GM18502 (cell line): ENCODE measurements at regions not wholly inside any gene's neighbourhood (a gene's known extent, or its start where the extent isn't known, plus 50 kb on each side); places are given as distances from the start of the nearest gene placed in this dataset.

Experiments
- ATAC-seq: cut with Tn5 transposase; IDR thresholded peaks from one replicate; pipeline ENCODE4 v1.9.1; 2021; ENCODE audit warnings: mild to moderate bottlenecking; ENCODE audit not compliant: unreplicated experiment, poor library complexity

- ATAC-seq, result no peak
These were observed 93.8 kb upstream of the IKZF1 start for GRCh38 chr7:50210706-50211115.

DNA sequence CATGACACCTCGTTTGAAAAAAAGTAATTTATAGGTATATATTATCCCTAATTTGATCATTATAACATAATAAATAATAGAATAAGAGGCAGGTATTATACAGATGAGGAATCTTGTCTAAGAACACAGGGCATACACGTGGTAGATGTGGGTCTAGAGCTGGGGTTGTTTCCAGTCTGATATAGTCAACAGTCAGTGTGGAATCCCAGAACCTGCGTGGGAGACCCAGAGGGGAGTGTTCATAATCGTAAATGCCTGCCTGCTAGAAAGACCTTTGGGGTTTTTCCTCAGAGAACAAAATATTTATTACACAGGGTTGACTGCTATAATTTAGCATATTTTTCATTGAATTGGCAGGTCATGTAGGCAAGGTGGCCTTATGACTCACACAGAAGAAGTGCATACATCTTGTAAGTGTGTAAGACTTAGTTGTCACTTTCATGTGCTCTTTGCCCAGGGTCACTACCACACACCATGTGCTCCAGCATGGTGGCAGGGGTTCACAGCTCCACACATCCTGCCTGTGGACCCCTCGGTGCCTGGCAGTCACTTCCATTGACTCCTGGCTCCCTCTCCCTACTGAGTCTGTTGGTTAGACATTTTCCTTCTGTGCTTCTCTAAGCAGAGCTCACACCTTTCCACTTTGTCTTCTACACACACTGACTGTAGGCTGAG lies 94.9 kb upstream of the IKZF1 start:
- no peak for ATAC-seq

- ATAC-seq, result no peak
These were observed 96.0 kb upstream of the IKZF1 start for GRCh38 chr7:50208378-50208982.

GRCh38 chr7:50207686-50208255 lies 96.7 kb upstream of the IKZF1 start:
- ATAC-seq, result no peak

- ATAC-seq, result no peak
These were observed 97.3 kb upstream of the IKZF1 start for GRCh38 chr7:50207251-50207564.

DNA sequence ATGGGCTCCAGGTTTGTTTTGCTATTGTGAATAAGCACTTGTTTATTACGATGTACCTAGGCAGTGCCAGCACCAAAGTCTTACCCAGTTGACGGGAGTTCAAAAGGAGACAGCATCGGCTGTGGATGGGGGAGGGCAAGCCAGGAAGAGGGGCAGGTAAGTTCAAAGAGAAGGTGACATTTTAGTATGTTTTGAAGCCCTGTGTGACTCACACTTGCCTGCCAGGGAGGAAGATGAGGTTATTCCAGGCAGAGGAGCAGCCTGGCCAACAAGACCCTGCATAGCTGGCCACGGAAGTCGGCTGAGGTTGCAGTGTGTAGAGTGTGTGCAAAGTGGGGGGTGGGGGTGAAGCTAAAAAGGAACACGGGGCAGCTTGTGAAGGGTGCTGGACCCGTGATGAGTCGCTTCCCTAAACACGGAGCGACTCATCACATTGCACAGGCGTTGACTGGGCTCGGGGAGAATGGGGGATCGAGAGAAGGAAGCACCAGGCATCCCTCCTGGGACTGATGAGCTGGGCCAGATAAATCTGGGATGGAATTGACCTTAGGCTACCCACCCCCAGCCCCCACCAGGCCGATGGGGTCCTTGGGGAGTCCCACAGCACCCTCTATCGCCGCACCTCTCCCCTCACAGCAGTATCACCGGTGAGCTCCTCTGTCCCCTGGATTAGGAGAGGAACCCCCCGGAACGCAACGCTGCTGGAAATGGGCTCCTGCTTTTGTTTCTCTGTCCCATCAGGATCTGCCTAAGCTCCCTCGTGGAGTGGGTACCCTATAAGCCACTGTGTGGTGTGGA lies 97.9 kb upstream of the IKZF1 start:
- no peak for ATAC-seq

DNA sequence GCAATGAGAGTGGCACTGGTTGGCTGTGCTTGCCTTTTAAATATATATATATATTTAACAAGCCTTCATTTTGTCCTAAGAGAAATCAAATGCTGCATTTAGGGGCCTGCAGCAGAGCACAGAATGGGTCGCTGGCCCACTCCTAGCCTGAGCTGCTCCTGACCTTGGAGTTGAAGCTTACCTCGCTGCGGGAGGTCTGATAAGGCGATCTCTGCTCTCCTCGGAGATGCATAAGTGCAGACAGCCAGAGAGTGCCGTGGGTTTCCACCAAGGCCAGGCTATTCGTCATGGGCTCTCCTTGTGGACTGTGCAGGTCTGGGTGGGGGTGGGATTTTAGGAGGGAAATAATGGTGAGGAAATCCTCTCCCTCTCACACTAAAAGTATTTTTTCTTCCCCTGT lies 99.5 kb upstream of the IKZF1 start:
- peak; percentile 10 for ATAC-seq

DNA sequence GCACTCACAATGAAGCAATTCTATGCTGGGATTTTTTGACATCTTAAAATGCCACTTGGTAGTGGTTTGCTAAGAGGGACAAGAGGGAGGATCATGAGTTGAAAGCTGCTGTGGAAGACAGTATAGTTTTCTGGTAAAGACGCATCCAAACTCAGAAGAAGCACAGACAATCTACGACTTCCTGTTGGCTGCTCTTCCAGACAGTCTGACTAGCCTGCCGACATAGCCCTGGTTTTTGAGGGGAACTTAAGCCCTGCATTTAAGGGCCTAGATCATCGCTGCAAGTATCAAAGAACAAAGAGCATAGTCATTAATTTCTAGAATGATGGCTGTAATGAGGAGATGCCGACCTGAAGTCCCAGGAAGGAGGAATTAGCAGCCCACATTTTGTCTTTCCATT lies 99.9 kb upstream of the IKZF1 start:
- ATAC-seq, result no peak

DNA sequence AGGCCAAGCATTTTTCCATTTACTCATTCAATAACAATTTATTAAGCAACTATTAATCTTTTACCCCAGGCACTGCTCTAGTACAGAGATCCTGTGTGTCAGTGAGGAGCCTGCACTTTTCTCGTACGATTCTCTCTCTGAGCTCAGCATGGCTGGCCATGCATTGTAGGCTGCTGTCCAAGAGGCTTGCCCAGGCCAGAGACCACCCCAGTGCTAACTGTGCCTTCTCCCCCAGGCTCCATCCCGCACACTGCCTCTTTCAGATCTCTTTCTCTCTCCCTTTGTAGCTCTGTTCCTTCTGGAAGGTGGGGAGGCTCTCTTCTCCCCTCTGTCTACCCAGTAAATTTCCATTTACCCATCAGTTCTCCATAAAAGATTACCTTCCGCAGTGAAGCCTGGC lies 101.0 kb upstream of the IKZF1 start:
- ATAC-seq, result no peak

DNA sequence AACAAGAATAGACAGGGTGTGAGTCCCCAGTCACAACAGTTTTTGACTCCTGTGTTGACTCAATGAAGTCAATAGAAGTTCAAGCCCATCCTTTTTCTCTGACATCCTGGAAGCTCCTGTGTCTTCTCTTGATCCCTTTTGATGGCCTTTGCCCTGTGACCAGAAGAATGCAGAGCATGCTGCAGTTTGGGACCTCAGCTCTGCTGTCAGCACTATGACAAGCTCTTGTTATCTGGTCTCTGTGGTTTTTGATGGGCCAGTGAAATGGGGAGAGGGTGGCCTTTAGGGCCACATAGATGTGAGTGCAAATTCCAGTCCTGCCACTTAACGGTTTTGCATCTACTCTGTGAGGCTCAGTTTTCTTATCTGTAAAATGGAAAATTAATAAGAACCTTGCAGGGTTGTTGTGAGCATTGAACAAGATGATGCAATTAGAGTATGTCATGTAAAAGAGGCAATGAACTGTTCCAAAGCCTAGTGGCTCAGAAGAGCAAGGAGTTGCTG lies 102.4 kb upstream of the IKZF1 start:
- ATAC-seq, result no peak

DNA sequence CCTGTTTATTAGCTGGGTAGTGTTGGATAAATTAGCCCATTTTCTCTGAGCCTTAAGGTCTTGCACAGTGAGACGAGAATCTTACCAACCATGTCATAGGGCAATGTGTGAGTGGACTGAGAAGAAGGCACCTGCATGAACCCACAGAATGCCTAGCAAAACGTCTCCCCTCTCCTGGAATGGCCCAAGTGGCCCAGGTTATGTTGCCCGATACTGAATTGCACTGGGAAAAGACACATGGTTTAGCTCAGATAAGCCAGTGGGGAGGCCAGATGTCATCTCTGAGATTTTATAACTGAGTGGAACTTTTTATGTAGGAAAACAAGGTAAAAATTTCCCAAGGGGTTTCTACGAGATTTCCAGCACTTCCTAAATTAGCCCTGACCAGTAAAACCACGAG lies 104.7 kb upstream of the IKZF1 start:
- ATAC-seq, result no peak

DNA sequence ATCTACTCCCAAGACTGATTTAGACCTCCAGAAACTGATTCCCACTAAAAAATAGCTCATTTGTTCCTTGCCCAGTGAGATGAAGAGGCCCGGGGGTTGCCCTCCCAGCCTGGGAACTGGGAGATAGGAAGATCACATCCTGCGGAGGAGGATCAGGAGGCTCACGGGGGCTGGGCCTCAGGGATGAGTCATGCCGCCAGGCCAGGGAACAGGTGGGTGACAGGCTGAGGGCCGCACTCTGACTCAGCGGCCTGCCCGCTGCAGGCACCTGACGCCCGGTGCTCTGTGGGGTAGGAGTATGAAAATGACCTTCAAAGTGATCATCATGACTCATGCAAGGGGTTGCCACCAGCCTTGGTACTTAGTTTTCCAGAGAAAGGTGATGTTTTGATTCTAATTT lies 104.5 kb upstream of the ZPBP start:
- ATAC-seq, result peak; percentile 96

- no peak for ATAC-seq
These were observed 103.7 kb upstream of the ZPBP start for GRCh38 chr7:50196719-50197118.

GRCh38 chr7:50190776-50191175 lies 97.7 kb upstream of the ZPBP start:
- no peak for ATAC-seq

- no peak for ATAC-seq
These were observed 96.3 kb upstream of the ZPBP start for GRCh38 chr7:50189371-50189770.

DNA sequence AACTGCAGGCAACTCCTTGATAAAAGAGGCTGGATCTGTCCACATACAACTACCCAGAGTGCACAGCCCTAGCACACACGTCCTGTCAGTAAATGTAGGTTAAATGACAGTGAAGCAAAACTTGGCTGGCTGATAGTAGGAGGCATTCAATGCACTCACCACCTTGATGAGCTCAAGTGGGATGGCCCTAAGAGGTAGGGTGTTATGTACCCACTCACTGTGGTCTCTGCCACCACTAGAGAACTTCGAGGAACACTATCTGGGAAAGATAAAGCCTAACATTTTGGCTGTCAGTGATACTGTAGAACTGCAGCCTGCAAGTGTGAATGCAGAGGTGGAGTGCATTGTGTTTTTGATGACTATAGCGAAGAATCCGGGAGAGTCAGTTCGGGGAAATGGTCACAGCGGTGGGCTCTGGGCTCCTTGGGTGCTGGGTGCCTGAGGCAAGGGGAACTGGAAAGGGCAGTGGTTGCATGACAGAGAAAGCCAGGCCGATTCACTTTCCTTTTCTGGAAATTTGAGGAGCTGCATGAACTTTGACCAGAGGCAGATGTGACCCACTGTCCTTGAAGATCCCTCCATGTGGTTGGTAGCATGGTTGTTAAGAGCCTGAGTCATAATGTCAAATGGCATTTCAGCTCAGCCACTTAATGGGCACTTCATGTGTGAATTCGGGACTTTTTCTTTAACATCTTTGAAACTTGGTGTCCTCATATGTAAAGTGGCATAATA lies 93.1 kb upstream of the ZPBP start:
- no peak for ATAC-seq

GRCh38 chr7:50185208-50185607 lies 92.2 kb upstream of the ZPBP start:
- no peak for ATAC-seq

DNA sequence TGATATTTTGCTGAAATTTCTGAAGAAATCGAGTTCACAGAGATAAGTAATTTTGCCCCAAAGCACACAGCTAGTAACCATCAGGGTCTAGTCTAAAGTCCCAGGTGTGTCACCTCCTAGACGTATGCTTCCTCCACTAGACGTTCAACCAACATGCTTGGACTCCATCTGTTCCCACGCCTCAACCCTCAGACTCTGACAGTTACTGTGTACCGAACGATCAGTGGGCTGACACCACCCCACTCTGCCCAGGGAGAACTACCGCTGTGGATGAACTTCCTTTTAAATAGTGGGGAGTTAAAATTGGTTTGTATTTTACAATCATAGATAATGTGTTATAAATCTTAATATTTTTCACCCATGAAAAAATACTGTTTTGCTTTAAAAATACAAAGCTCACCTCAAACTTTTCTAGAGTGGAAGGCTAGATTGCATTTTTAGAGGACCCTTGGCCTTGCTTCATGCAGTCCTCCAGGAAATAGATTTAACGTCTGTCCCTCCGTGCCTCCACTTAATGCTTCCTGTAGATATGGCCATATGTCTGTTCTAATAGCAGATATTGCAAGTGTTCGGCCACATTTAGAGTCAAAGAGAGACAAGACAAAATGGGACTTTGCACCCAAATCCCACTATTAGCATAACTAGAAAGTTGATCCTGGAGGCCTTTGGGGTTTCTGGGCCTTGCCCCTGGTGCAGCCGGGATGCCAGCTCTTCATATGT lies 91.4 kb upstream of the ZPBP start:
- no peak for ATAC-seq

GRCh38 chr7:50182759-50183158 lies 89.7 kb upstream of the ZPBP start:
- ATAC-seq, result no peak

GRCh38 chr7:50181081-50181480 lies 88.0 kb upstream of the ZPBP start:
- ATAC-seq, result no peak
